ENCODE measurements at regions not wholly inside any gene's neighbourhood (a gene's known extent, or its start where the extent isn't known, plus 50 kb on each side); places are given as distances from the start of the nearest gene placed in this dataset.

DNA sequence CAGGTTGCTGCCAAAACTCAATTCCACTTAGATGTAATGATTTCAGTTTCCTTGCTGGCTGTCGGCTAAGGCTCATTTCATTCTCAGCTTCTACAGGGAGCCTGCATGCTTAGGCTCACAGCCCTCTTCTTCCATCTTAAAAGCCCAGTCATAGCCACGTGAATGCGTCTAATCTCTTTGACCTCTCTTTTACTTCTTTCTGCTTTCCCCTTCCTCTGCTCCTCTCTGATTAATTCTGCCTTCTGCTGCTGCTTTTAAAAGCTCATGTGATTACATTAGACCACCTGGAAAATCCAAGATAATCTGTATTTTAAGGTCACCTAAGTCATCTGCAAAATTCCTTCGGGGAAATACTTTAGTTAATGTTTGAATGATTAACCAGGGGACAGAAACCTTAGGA, 812.8 kb upstream of the BRINP3 start:
- H3K4me1 ChIP-seq (replicated peaks in 1 of 2) = no peaks in the 10 kb centered on the region
- no peak overlapping the region for H3K4me3 ChIP-seq
- 17 to 82% (median 50%) methylated on average over 2 to 4 of the region's 4 CpGs; no CpG with 5 or more reads in 2 of the 10 experiments for WGBS, 10 experiments
- in situ Hi-C loops (cut with MboI; ENCODE audit: low pct_unique_long_range_greater_than_20kb in 2 of 9, low sequenced_read_pairs in 9 of 9, unreplicated experiment in 9 of 9) = no loop called here
- no peak overlapping the region for H3K27ac ChIP-seq
- ATAC-seq (replicated peaks in 6 of 8) = peak in 2 of 8 experiments; percentile 37 to 47

DNA sequence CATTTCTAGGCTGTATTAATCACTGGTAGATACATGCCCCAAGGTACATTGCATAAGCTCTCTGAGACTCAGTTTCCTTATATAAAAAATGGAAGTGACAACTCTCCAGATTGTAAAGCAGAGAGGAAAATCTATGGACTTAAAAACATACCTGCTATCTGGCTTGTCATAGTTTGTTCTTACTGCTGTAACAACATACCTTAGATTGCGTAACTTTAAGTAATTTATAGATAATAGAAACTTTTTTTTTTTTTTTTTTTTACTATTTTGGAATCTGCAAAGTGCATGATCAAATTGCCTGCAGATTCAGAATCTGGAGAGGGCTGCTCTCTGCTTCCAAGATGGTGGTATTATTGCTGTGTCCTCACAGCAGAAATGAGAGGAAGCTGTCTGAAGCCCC, 827.7 kb upstream of the BRINP3 start:
- 20 to 100% (median 100%) methylated on average over 1 of the region's 1 CpG; no CpG with 5 or more reads in 3 of the 10 experiments for WGBS, 10 experiments
- no peaks in the 10 kb centered on the region for H3K4me1 ChIP-seq (replicated peaks in 1 of 2)
- no peak for ATAC-seq (replicated peaks in 6 of 8)
- H3K27ac ChIP-seq = no peak overlapping the region
- H3K4me3 ChIP-seq = no peak overlapping the region
- in situ Hi-C loops (cut with MboI; ENCODE audit: low pct_unique_long_range_greater_than_20kb in 2 of 9, low sequenced_read_pairs in 9 of 9, unreplicated experiment in 9 of 9) = no loop called here

DNA sequence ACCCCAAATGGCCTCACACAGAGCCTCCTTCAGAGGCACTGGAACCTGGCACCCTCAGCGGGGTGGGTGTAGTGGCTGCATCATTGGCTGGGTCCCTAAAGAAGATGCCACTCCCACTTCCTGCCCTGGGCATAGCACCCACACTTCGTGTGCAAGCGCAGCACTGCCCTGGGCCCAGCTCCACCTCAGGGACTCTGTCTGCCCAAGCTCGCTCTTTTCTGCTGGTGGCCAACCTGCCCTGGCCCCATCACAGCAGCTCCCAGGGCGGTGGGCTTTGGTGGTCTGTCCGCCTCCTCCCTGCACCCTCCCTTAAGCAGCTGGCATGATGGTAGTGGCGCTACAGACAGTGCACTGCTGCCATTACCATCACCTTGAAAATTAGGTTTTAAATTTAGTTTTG, 829.3 kb upstream of the BRINP3 start:
- Histone ChIP-seq H3K4me1 (replicated peaks in 1 of 2) (no peaks in the 10 kb centered on the region), H3K4me3 (no peak overlapping the region), H3K27ac (no peak overlapping the region)
- WGBS, 10 experiments = 0 to 100% (median 94%) methylated on average over 1 to 7 of the region's 7 CpGs
- in situ Hi-C loops (cut with MboI; ENCODE audit: low pct_unique_long_range_greater_than_20kb in 2 of 9, low sequenced_read_pairs in 9 of 9, unreplicated experiment in 9 of 9) = no loop called here
- no peak for ATAC-seq (replicated peaks in 6 of 8)

DNA sequence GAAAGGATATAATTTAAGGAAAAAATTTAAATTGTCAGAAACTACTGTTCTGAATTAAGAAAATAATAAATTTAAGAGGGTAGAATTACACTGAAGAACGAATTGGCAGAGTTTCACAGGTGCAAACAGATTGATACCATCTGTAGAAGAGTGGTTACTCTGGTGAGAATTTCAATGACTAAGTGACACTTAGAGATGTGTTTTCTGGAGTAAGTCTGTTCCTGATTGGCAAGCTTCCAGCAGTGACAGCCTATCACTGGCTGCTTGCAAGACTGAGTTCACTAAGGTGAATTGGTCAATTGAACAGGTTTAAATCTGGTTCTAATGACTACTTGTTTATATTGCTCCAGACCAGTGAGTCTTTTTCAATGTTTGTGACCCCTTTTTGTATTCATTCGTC, 838.2 kb upstream of the RGS18 start:
- no peak for ATAC-seq (replicated peaks in 6 of 8)
- no peak overlapping the region for H3K4me3 ChIP-seq
- in situ Hi-C loops (cut with MboI; ENCODE audit: low pct_unique_long_range_greater_than_20kb in 2 of 9, low sequenced_read_pairs in 9 of 9, unreplicated experiment in 9 of 9) = no loop called here
- WGBS, 10 experiments = 0 to 87% (median 56%) methylated on average over 2 of the region's 2 CpGs; no CpG with 5 or more reads in 2 of the 10 experiments
- H3K27ac ChIP-seq = no peak overlapping the region
- no peaks in the 10 kb centered on the region for H3K4me1 ChIP-seq (replicated peaks in 1 of 2)

DNA sequence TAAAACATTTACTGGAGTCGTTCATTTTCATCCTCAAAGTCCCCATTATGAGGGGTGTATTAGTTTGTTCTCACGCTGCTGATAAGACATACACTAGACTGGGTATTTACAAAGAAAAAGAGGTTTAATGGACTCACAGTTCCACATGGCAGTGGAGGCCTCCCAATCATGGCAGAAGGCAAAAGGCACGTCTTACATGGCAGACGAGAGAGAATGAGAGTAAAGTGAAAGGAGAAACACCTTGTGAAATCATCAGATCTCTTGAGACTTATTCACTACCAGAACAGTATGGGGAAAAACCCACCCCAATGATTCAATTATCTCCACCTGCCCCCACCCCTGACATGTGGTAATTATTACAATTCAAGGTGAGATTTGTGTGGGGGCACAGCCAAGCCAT, 830.4 kb upstream of the RGS18 start:
- Histone ChIP-seq H3K4me1 (replicated peaks in 1 of 2) (no peaks in the 10 kb centered on the region), H3K27ac (no peak overlapping the region), H3K4me3 (no peak overlapping the region)
- ATAC-seq (replicated peaks in 6 of 8) = no peak
- 17 to 100% (median 86%) methylated on average over 1 to 4 of the region's 4 CpGs for WGBS, 10 experiments
- in situ Hi-C loops (cut with MboI; ENCODE audit: low pct_unique_long_range_greater_than_20kb in 2 of 9, low sequenced_read_pairs in 9 of 9, unreplicated experiment in 9 of 9) = no loop called here

DNA sequence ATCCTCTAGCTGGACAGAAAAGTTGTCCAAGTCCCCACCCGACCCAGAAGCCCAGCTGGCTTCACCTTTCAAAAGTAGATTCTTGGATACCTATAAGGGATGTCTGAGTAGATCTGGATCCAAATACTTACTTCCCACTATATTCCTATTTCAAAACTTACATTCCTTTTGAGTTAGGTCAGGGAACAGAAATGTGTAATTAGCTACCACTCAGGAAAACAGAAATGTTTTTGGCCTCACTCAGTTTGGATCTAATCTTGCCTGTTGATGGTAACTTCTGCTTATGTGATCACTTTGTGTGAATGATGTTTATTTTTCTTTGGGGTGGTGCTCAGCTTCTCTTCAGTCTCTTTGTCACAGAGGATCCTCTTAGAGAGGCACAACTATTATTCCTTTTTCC, 814.4 kb upstream of the RGS18 start:
- Histone ChIP-seq H3K4me1 (replicated peaks in 1 of 2) (no peaks in the 10 kb centered on the region), H3K27ac (no peak overlapping the region), H3K4me3 (no peak overlapping the region)
- in situ Hi-C loops (cut with MboI; ENCODE audit: low pct_unique_long_range_greater_than_20kb in 2 of 9, low sequenced_read_pairs in 9 of 9, unreplicated experiment in 9 of 9) = no loop called here
- no peak for ATAC-seq (replicated peaks in 6 of 8)
- WGBS, 10 experiments = 13 to 100% (median 65%) methylated on average over 1 of the region's 1 CpG; no CpG with 5 or more reads in 6 of the 10 experiments

DNA sequence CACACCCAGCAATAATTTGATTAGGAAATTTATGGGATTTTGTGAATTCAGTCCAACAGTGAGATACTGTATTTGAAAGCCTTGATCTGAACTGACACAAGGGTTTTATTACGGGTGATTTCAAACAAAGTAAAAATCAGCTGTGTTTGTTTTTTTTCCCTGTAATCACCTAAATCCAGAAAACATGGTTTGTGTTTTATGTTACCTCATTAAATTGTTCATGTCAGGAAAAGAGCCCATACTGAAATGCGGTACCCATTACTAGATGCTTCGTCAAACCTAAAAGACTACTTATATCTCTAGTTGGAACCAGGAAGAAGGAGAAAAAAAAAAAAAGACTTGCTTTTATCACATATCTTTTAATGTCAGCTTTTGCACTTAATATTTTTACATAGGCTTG, 811.9 kb upstream of the RGS18 start:
- WGBS, 10 experiments = 24 to 100% (median 92%) methylated on average over 2 to 3 of the region's 3 CpGs; no CpG with 5 or more reads in 1 of the 10 experiments
- no peaks in the 10 kb centered on the region for H3K4me1 ChIP-seq (replicated peaks in 1 of 2)
- no peak overlapping the region for H3K4me3 ChIP-seq
- no peak overlapping the region for H3K27ac ChIP-seq
- no peak for ATAC-seq (replicated peaks in 6 of 8)
- in situ Hi-C loops (cut with MboI; ENCODE audit: low pct_unique_long_range_greater_than_20kb in 2 of 9, low sequenced_read_pairs in 9 of 9, unreplicated experiment in 9 of 9) = no loop called here

DNA sequence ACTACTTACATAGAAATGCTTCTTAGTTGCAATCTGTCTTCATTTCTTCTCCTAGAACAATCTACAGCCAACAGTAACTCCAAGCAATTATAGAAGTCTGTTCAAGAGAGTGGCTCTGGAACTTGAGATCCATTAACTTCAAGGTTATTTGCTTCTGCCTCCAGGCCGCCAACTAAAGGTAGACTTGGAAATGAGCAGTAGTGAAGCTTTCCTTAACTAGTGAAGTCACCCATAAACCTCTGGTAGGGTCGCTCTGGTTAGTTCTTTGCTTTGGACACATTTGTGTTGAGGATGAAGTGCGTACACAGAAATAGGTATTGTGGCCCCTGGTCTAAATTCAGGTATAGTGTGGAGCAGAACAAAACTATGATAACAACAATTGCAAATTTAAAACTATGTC, 809.9 kb upstream of the RGS18 start:
- no peak overlapping the region for H3K27ac ChIP-seq
- no peak for ATAC-seq (replicated peaks in 6 of 8)
- H3K4me3 ChIP-seq = no peak overlapping the region
- 10 to 93% (median 73%) methylated on average over 1 to 3 of the region's 3 CpGs; no CpG with 5 or more reads in 2 of the 10 experiments for WGBS, 10 experiments
- in situ Hi-C loops (cut with MboI; ENCODE audit: low pct_unique_long_range_greater_than_20kb in 2 of 9, low sequenced_read_pairs in 9 of 9, unreplicated experiment in 9 of 9) = no loop called here
- H3K4me1 ChIP-seq (replicated peaks in 1 of 2) = no peaks in the 10 kb centered on the region

DNA sequence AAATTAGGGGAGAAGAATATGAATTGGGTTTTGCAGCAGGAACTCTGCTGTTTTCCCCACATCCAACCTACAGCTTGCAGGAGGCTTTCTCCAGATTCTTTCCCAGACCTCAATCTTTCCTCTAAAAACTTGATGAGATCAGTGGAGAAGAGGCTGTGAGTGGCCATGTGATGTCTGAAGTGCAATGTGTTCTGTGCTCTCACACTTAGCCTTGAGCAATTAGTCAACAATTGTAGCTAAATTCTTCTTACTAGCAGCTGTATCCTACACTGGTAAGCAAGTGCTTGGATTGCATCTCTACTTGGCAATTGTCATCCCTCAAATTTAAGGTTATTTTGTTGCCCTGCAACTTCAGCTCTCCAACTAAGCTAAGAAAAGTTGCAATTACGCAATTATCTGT, 807.3 kb upstream of the RGS18 start:
- WGBS, 10 experiments = 0% methylated on average over 1 of the region's 1 CpG; no CpG with 5 or more reads in 2 of the 10 experiments
- H3K4me3 ChIP-seq = no peak overlapping the region

DNA sequence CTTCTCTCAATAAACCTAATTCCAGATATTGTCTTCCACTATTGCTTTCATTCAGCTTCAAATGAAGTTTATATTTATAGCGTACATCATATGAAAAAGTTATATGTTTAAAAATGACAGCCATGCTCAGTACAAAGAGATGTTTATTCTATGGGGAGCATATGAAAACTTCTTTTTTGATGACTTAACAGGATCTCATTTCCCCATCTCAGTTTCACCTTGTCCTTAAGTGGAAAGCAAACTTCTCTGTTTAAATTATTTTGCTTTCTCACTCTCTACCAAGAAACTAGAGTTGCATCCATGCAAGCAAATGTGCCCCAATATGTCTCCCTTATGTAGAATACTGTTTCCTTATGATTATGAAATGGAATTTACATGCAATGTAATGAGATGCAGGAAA, 799.5 kb upstream of the RGS18 start:
- in situ Hi-C loops (cut with MboI; ENCODE audit: low pct_unique_long_range_greater_than_20kb in 2 of 9, low sequenced_read_pairs in 9 of 9, unreplicated experiment in 9 of 9) = no loop called here
- no peak overlapping the region for H3K27ac ChIP-seq

More for the DNA sequence above, 807.3 kb upstream of the RGS18 start:
- in situ Hi-C loops (cut with MboI; ENCODE audit: low pct_unique_long_range_greater_than_20kb in 2 of 9, low sequenced_read_pairs in 9 of 9, unreplicated experiment in 9 of 9) = no loop called here
- no peaks in the 10 kb centered on the region for H3K4me1 ChIP-seq (replicated peaks in 1 of 2)
- no peak for ATAC-seq (replicated peaks in 6 of 8)
- no peak overlapping the region for H3K27ac ChIP-seq

DNA sequence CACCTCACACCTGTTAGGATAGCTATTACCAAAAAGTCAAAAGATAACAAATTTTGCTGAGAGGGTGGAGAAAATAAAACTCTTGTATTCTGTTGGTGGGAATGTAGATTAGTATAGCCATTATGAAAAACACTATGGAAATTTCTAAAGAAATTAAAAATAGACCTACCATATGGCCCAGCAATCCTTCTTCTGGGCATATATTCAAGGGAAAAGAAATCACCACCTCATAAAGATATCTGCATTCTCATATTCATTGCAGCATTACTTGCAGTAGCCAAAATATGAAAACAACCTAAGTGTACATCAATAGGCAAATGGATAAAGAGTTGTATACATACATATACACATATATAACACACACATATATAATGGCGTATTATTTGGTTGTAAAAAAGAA, 791.6 kb upstream of the RGS18 start:
- no peak overlapping the region for H3K4me3 ChIP-seq
- peak in 1 of 8 experiments; percentile 18 for ATAC-seq (replicated peaks in 6 of 8)
- in situ Hi-C loops (cut with MboI; ENCODE audit: low pct_unique_long_range_greater_than_20kb in 2 of 9, low sequenced_read_pairs in 9 of 9, unreplicated experiment in 9 of 9) = no loop called here
- no peak overlapping the region for H3K27ac ChIP-seq
- H3K4me1 ChIP-seq (replicated peaks in 1 of 2) = no peaks in the 10 kb centered on the region
- 17 to 100% (median 93%) methylated on average over 1 of the region's 1 CpG; no CpG with 5 or more reads in 2 of the 10 experiments for WGBS, 10 experiments

More for the DNA sequence above, 799.5 kb upstream of the RGS18 start:
- peak in 1 of 8 experiments; percentile 27 for ATAC-seq (replicated peaks in 6 of 8)
- no peaks in the 10 kb centered on the region for H3K4me1 ChIP-seq (replicated peaks in 1 of 2)
- no peak overlapping the region for H3K4me3 ChIP-seq
- WGBS, 10 experiments = 38 to 100% (median 94%) methylated on average over 1 of the region's 1 CpG; no CpG with 5 or more reads in 1 of the 10 experiments

DNA sequence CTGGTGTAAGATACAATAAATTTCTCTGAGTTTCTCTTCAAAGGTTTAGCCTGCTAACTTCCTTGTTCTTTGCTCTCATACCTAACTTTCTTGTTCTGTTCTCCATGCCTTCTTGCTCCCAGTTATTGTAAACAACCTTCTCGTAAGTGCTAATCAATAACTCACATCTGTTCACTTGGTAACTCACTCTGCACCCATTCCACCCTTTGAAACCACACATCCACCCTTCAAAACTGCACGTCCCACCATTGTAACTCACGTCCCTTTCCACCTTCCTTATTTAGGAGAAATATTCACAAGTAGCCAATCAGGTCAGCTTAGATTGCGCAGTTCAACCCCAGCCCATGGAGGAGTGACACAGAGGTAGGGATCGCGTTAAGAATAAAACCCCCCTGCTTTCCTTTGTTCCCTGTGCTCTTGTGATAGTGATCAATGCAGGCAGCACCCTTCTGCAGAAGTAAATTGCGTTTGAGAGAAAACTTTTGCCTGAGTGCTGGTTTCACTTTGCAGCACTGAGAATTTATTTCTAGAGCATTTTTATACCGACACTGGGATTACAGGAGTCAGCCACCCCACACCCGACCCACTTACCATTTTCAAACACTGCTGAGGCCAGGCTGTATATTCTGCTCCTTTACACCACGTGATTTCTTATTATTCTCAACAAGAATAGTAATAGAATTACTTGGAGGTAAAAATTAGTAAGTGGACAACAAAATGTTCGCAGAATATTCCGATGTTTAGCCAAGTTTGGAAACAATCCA, 789.2 kb upstream of the RGS18 start:
- H3K4me3 ChIP-seq = no peak overlapping the region
- no peaks in the 10 kb centered on the region for H3K4me1 ChIP-seq (replicated peaks in 1 of 2)
- in situ Hi-C loops (cut with MboI; ENCODE audit: low pct_unique_long_range_greater_than_20kb in 2 of 9, low sequenced_read_pairs in 9 of 9, unreplicated experiment in 9 of 9) = no loop called here
- H3K27ac ChIP-seq = no peak overlapping the region
- ATAC-seq (replicated peaks in 6 of 8) = peak in 1 of 8 experiments; percentile 70
- WGBS, 10 experiments = 23 to 92% (median 69%) methylated on average over 3 to 12 of the region's 12 CpGs; no CpG with 5 or more reads in 1 of the 10 experiments

DNA sequence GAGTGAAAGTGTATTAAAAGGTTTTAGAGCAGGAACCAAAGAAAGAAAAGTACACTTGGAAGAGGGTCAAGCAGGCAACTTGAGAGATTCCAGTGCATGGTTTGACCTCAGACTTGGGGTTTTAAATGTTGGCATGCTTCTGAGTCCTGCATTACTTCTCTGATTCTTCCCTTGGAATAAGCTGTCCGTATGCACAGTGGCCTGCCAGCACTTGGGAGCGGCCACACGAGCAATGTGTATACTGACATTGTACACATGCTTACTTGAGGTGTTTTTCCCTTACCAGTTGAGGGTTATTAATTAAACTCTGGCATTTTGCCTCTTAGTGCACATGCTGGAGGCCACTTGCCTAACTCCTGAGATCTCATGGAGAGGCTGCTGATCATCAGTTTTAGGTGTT, 786.6 kb upstream of the RGS18 start:
- Histone ChIP-seq H3K27ac (no peak overlapping the region), H3K4me3 (no peak overlapping the region), H3K4me1 (replicated peaks in 1 of 2) (no peaks in the 10 kb centered on the region)
- in situ Hi-C loops (cut with MboI; ENCODE audit: low pct_unique_long_range_greater_than_20kb in 2 of 9, low sequenced_read_pairs in 9 of 9, unreplicated experiment in 9 of 9) = no loop called here
- peak in 1 of 8 experiments; percentile 31 for ATAC-seq (replicated peaks in 6 of 8)
- 0 to 100% (median 78%) methylated on average over 1 to 3 of the region's 3 CpGs; no CpG with 5 or more reads in 3 of the 10 experiments for WGBS, 10 experiments

DNA sequence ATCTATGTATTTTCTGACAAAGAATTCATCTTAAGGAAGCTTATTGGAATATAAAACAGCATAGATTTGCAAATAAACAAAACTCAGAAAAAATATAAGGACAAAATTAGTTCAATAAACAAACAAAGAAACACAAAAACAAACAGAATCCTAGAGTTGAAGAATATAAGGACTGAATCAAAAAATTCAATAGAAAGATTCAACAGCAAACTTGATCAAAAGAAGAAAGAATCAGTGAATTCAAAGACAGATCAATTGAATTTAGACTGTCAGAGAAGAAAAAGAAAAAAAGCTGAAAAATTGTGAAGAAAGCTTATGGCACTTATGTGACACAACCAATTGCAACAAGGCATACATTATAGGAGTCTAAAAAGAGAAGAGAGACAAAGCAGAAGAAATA, 770.0 kb upstream of the RGS18 start:
- no peak overlapping the region for H3K4me3 ChIP-seq
- in situ Hi-C loops (cut with MboI; ENCODE audit: low pct_unique_long_range_greater_than_20kb in 2 of 9, low sequenced_read_pairs in 9 of 9, unreplicated experiment in 9 of 9) = no loop called here
- H3K27ac ChIP-seq = no peak overlapping the region
- H3K4me1 ChIP-seq (replicated peaks in 1 of 2) = no peaks in the 10 kb centered on the region
- ATAC-seq (replicated peaks in 6 of 8) = no peak
